ENCODE measurements at regions not wholly inside any gene's neighbourhood (a gene's known extent, or its start where the extent isn't known, plus 50 kb on each side); places are given as distances from the start of the nearest gene placed in this dataset.

GRCh38 chr16:86327321-86327720 lies 183.0 kb upstream of the FOXF1 start:
- no peak for TF ChIP-seq CTCF (IDR thresholded peaks at IDR 0.05; ENCODE audit: borderline replicate concordance)
- DNase-seq: no peak
- H3K27me3 ChIP-seq (ENCODE audit: low read depth): peaks cover 98% of the 10 kb centered on the region

GRCh38 chr16:86330906-86331305 lies 179.4 kb upstream of the FOXF1 start:
- Histone ChIP-seq H3K4me3 (no peak overlapping the region), H3K27ac (replicated peaks) (no peak overlapping the region), H3K36me3 (no peaks in the 10 kb centered on the region), H3K27me3 (ENCODE audit: low read depth) (peaks cover 98% of the 10 kb centered on the region), H3K4me1 (no peaks in the 10 kb centered on the region), H3K9me3 (replicated peaks) (no peaks in the 10 kb centered on the region)
- no peak for TF ChIP-seq CTCF (IDR thresholded peaks at IDR 0.05; ENCODE audit: borderline replicate concordance)
- no peak for DNase-seq
- intact Hi-C loops (cut with micrococcal nuclease): no loop called here

More at GRCh38 chr16:86327321-86327720, 183.0 kb upstream of the FOXF1 start:
- intact Hi-C loops (cut with micrococcal nuclease): no loop called here
- no peak overlapping the region for H3K27ac ChIP-seq (replicated peaks)
- no peak overlapping the region for H3K4me3 ChIP-seq
- peaks cover 14% of the 10 kb centered on the region for H3K9me3 ChIP-seq (replicated peaks)
- no peaks in the 10 kb centered on the region for H3K4me1 ChIP-seq
- no peaks in the 10 kb centered on the region for H3K36me3 ChIP-seq

- H3K27me3 ChIP-seq (ENCODE audit: low read depth): peaks cover 91% of the 10 kb centered on the region
- no peak overlapping the region for H3K27ac ChIP-seq (replicated peaks)
- intact Hi-C loops (cut with micrococcal nuclease): no loop called here
- H3K4me3 ChIP-seq: no peak overlapping the region
- H3K4me1 ChIP-seq: no peaks in the 10 kb centered on the region
- H3K9me3 ChIP-seq (replicated peaks): no peaks in the 10 kb centered on the region
- TF ChIP-seq CTCF (IDR thresholded peaks at IDR 0.05; ENCODE audit: borderline replicate concordance): no peak
- no peaks in the 10 kb centered on the region for H3K36me3 ChIP-seq
- no peak for DNase-seq
Measured at GRCh38 chr16:86334079-86334635, 176.2 kb upstream of the FOXF1 start.

- Histone ChIP-seq H3K9me3 (replicated peaks) (no peaks in the 10 kb centered on the region), H3K27me3 (ENCODE audit: low read depth) (peaks cover 86% of the 10 kb centered on the region), H3K4me3 (no peak overlapping the region), H3K4me1 (no peaks in the 10 kb centered on the region), H3K36me3 (no peaks in the 10 kb centered on the region), H3K27ac (replicated peaks) (no peak overlapping the region)
- TF ChIP-seq CTCF (IDR thresholded peaks at IDR 0.05; ENCODE audit: borderline replicate concordance): no peak
- intact Hi-C loops (cut with micrococcal nuclease): no loop called here
- DNase-seq: no peak
Measured at GRCh38 chr16:86335266-86336172, 174.8 kb upstream of the FOXF1 start.

GRCh38 chr16:86337138-86337537 lies 173.2 kb upstream of the FOXF1 start:
- no peak for DNase-seq
- Histone ChIP-seq H3K27me3 (ENCODE audit: low read depth) (peaks cover 84% of the 10 kb centered on the region), H3K4me3 (no peak overlapping the region), H3K27ac (replicated peaks) (no peak overlapping the region), H3K36me3 (no peaks in the 10 kb centered on the region), H3K4me1 (no peaks in the 10 kb centered on the region), H3K9me3 (replicated peaks) (no peaks in the 10 kb centered on the region)
- intact Hi-C loops (cut with micrococcal nuclease): no loop called here
- no peak for TF ChIP-seq CTCF (IDR thresholded peaks at IDR 0.05; ENCODE audit: borderline replicate concordance)
